AG10803 (cell line): ENCODE measurements at regions not wholly inside any gene's neighbourhood (a gene's known extent, or its start where the extent isn't known, plus 50 kb on each side); places are given as distances from the start of the nearest gene placed in this dataset.

Experiments used
- DNase-seq: peaks from one replicate; pipeline ENCODE4 v3.0.0; 2010; ENCODE audit warnings: low read depth
- H3K4me3 ChIP-seq: 2 replicates; pipeline ENCODE4 v1.5.1; 2011; ENCODE audit warnings: mild to moderate bottlenecking, low read length, control low read depth
- TF ChIP-seq, protein P1 (sequence below): conservative IDR thresholded peaks from 2 replicates; pipeline ENCODE4 v1.5.1; 2011; ENCODE audit warnings: mild to moderate bottlenecking, low read length, control low read depth, inconsistent platforms

GRCh38 chr2:16413947-16414346, 251.7 kb downstream of the CYRIA start:
- TF ChIP-seq, protein P1, sequence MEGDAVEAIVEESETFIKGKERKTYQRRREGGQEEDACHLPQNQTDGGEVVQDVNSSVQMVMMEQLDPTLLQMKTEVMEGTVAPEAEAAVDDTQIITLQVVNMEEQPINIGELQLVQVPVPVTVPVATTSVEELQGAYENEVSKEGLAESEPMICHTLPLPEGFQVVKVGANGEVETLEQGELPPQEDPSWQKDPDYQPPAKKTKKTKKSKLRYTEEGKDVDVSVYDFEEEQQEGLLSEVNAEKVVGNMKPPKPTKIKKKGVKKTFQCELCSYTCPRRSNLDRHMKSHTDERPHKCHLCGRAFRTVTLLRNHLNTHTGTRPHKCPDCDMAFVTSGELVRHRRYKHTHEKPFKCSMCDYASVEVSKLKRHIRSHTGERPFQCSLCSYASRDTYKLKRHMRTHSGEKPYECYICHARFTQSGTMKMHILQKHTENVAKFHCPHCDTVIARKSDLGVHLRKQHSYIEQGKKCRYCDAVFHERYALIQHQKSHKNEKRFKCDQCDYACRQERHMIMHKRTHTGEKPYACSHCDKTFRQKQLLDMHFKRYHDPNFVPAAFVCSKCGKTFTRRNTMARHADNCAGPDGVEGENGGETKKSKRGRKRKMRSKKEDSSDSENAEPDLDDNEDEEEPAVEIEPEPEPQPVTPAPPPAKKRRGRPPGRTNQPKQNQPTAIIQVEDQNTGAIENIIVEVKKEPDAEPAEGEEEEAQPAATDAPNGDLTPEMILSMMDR, result no peak
- no peak for DNase-seq
- no peak overlapping the region for H3K4me3 ChIP-seq

GRCh38 chr2:16413285-16413684, 252.3 kb downstream of the CYRIA start:
- TF ChIP-seq, protein P1, result no peak
- H3K4me3 ChIP-seq, result no peak overlapping the region
- no peak for DNase-seq

DNA sequence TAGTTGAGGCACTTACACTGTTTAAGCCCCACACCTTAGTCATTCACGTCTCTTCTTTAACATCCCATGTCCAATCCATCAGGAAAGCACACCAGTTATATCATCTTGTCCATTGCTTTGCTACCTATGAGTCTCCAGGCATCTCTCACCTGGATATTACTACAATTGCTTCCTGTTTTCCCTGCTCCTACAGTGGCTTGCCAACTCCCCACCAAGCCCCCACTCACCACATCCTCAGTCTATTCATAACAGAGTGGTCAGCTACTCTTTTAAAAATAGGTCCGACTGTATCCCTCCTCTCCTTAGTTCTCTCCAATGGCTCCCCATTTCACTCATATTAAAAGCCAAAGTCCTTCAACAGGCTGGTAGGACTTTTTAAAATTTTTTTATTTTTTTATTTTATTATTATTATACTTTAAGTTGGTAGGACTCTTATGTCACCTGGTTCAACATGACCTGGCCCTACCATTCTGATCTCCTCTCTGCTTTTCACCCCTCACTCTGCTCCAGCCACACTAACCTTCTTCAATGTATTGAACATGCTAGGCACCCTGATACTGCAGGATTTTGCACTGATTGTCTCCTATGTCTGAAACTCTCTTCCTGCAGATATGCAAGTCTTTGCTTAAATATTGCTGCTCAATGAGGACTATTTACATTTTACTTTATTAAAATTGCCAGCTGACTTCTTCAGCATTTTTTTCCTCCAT, 253.2 kb downstream of the CYRIA start:
- TF ChIP-seq, protein P1, result no peak
- no peak for DNase-seq
- H3K4me3 ChIP-seq, result no peak overlapping the region

DNA sequence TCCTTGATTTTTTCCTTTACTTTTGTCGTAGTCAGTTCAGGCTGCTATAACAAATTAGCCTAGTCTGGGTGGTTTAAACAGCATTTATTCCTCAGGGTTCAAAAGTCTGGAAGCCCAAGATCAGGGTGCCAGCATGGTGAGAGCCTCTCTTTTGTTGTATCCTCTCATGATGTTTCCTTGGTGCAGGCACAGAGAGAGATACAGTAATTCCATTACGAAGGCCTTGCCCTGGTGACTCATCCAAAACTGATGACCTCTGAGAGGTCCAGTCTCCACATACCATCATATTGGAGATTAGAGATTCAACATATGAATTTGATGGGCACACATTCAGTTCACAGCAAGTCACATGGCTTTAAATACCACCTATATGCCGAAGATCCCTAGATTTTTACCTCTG, 253.8 kb downstream of the CYRIA start:
- no peak for DNase-seq
- H3K4me3 ChIP-seq, result no peak overlapping the region
- TF ChIP-seq, protein P1, result no peak

DNA sequence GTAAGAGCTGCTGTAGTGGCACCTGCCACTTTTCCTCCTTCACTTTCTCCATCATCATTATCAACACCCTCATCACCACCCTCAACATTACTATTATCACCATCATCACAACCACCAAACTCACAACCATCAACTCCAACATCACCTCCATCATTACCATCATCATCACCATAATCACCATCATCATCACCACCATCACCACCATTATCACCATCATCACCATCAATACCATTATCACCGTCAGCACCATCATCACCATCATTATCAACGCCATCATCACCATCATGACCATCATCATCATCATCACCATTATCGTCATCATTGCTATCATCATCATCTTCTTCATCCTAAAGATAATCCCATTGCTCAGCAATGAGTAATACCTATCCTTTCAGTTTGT, 255.8 kb downstream of the CYRIA start:
- no peak for DNase-seq
- no peak overlapping the region for H3K4me3 ChIP-seq
- TF ChIP-seq, protein P1, result no peak

- TF ChIP-seq, protein P1, result no peak
- H3K4me3 ChIP-seq, result no peak overlapping the region
- no peak for DNase-seq
Observed at GRCh38 chr2:16409006-16409390, 256.6 kb downstream of the CYRIA start.

DNA sequence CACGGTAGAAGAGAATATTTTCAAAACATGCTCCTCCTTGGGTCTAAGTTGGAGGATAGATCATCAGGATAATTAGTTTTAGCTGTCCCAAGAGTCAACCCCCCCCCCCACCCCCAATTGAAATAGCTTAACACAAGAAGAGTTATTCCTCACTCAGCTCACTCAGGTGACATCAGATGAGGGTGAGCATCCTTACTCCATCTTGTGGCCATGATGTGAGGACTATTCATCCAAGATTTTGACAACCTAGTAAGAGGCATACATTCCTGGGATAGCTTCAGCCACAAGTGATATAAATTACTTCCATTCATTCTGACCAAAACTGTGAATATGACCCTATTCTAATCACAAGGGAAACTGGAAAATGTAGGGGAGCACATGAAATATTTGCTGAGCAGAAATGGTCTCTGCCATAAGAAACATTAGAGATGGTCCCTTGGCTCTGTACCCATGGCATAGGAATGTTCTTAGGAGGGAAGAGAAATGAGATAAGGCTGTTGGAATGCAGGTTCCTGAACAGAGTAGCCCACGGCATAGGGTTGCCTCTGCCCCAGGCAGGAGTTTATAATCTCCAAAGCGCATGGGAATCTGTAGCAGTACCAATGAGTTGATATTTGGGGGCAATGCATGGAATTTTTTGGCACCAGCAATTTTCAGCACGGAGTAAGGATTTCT, 257.2 kb downstream of the CYRIA start:
- TF ChIP-seq, protein P1, result no peak
- no peak overlapping the region for H3K4me3 ChIP-seq
- DNase-seq, result no peak
